HG03025 (cell line): ENCODE measurements at regions not wholly inside any gene's neighbourhood (a gene's known extent, or its start where the extent isn't known, plus 50 kb on each side); places are given as distances from the start of the nearest gene placed in this dataset.
"Not testable (repeated sequence)": the region's sequence is repeated elsewhere in the genome, so short reads cannot be mapped to it uniquely, and the experiment has no call there.

Experiments
- ATAC-seq: cut with Tn5 transposase; IDR thresholded peaks from one replicate; pipeline ENCODE4 v1.9.1; 2021; ENCODE audit warnings: mild to moderate bottlenecking, moderate library complexity; ENCODE audit not compliant: unreplicated experiment, low FRiP score

GRCh38 chr5:63128761-63129160, 550.1 kb downstream of the LRRC70 start:
- ATAC-seq = no peak

GRCh38 chr5:63128018-63128417, 549.4 kb downstream of the LRRC70 start:
- ATAC-seq = no peak

- ATAC-seq = no peak
These were observed 548.4 kb downstream of the LRRC70 start for GRCh38 chr5:63127054-63127453.

GRCh38 chr5:63125862-63126261, 547.2 kb downstream of the LRRC70 start:
- ATAC-seq = no peak

GRCh38 chr5:63125392-63125791, 546.8 kb downstream of the LRRC70 start:
- no peak for ATAC-seq

GRCh38 chr5:63124266-63124665, 545.6 kb downstream of the LRRC70 start:
- ATAC-seq = no peak

GRCh38 chr5:63121471-63121870, 542.9 kb downstream of the LRRC70 start:
- no peak for ATAC-seq

- ATAC-seq = no peak
These were observed 539.6 kb downstream of the LRRC70 start for GRCh38 chr5:63118221-63118620.

GRCh38 chr5:63111891-63112290, 533.3 kb downstream of the LRRC70 start:
- no peak for ATAC-seq

GRCh38 chr5:63101870-63102269, 523.3 kb downstream of the LRRC70 start:
- no peak for ATAC-seq

- ATAC-seq = no peak
These were observed 518.7 kb downstream of the LRRC70 start for GRCh38 chr5:63097286-63097685.

GRCh38 chr5:63094730-63095129, 516.1 kb downstream of the LRRC70 start:
- no peak for ATAC-seq

GRCh38 chr5:63089147-63089546, 510.5 kb downstream of the LRRC70 start:
- ATAC-seq = no peak

GRCh38 chr5:63085561-63085960, 506.9 kb downstream of the LRRC70 start:
- ATAC-seq = no peak

- not testable (repeated sequence) for ATAC-seq
These were observed 505.1 kb downstream of the LRRC70 start for GRCh38 chr5:63083689-63084088.

GRCh38 chr5:63081402-63081801, 502.8 kb downstream of the LRRC70 start:
- ATAC-seq = no peak

- no peak for ATAC-seq
These were observed 491.4 kb downstream of the LRRC70 start for GRCh38 chr5:63070001-63070400.

- no peak for ATAC-seq
These were observed 476.8 kb downstream of the LRRC70 start for GRCh38 chr5:63055421-63055820.

GRCh38 chr5:63053019-63053638, 474.5 kb downstream of the LRRC70 start:
- ATAC-seq = no peak

- ATAC-seq = no peak
These were observed 472.3 kb downstream of the LRRC70 start for GRCh38 chr5:63050916-63051315.

GRCh38 chr5:63049935-63050334, 471.3 kb downstream of the LRRC70 start:
- ATAC-seq = no peak

- ATAC-seq = no peak
These were observed 465.2 kb downstream of the LRRC70 start for GRCh38 chr5:63043792-63044191.

GRCh38 chr5:63032343-63032742, 453.7 kb downstream of the LRRC70 start:
- no peak for ATAC-seq
